ENCODE measurements at regions not wholly inside any gene's neighbourhood (a gene's known extent, or its start where the extent isn't known, plus 50 kb on each side); places are given as distances from the start of the nearest gene placed in this dataset.

DNA sequence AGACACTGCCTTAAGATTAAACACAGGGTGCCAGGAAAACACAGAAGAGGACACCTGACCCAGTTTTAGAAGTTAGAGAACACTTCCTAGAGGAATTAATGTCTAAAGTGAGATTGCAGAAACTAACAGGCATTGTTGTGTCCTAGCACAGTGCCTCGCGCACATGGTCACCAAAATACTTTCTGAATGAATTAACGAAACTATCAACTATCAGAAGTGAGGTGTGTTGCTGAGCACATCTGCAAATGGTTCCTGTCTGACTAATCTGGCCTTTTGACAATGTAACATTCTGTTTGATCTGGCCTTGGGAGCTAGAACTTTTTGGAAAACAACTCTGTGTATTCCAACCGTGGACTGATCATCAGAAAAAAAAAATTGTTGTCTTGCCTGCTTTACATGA, 556.8 kb upstream of the LCORL start:
- TF ChIP-seq, protein P1, sequence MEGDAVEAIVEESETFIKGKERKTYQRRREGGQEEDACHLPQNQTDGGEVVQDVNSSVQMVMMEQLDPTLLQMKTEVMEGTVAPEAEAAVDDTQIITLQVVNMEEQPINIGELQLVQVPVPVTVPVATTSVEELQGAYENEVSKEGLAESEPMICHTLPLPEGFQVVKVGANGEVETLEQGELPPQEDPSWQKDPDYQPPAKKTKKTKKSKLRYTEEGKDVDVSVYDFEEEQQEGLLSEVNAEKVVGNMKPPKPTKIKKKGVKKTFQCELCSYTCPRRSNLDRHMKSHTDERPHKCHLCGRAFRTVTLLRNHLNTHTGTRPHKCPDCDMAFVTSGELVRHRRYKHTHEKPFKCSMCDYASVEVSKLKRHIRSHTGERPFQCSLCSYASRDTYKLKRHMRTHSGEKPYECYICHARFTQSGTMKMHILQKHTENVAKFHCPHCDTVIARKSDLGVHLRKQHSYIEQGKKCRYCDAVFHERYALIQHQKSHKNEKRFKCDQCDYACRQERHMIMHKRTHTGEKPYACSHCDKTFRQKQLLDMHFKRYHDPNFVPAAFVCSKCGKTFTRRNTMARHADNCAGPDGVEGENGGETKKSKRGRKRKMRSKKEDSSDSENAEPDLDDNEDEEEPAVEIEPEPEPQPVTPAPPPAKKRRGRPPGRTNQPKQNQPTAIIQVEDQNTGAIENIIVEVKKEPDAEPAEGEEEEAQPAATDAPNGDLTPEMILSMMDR (IDR thresholded peaks at IDR 0.05; ENCODE audit: low read depth, low read length) = no peak
- DNase-seq (ENCODE audit: extremely low read depth, low read depth) = no peak

DNA sequence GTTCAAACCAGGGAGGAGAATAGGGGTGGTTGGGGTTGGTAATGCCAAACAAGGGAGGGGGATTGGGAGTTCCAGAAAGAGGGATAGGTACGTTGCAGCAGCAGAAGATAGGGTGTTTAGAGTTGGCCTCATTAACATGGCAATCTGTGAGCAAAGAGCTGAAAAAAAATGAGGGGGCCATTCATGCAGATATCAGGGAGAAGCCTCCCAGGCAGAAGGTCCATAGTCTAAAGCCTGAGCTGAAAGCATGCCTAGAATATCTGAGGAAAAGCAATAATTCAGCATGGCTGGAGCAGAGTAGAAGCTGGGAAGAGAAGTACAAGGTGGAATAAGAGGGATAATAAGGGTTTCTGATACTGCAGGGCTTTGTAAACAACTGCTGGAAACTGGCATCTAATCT, 550.9 kb upstream of the LCORL start:
- TF ChIP-seq, protein P1 (IDR thresholded peaks at IDR 0.05; ENCODE audit: low read depth, low read length) = no peak
- no peak for DNase-seq (ENCODE audit: extremely low read depth, low read depth)

DNA sequence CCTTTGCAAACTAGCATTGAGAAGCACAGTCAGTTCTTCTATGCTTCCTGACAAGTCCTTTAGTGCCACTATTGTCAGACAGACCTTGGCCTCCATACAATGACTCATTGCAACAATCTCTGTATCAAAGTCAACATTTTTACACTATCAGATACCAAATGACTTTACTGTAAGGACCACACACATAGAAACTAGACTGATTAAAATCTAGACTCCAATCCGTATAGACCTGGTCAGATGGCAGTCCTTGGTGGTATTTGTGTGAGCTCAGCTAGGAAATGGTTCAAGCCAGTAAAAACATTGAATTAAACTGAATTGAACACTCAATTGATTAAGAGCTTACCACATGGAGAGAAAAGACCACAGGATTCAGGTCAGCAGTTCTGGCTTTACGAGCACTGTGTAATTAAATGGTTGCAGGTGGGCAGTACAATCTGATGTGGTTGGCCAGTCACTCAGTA, 549.8 kb upstream of the LCORL start:
- no peak for DNase-seq (ENCODE audit: extremely low read depth, low read depth)
- TF ChIP-seq, protein P1 (IDR thresholded peaks at IDR 0.05; ENCODE audit: low read depth, low read length) = no peak

DNA sequence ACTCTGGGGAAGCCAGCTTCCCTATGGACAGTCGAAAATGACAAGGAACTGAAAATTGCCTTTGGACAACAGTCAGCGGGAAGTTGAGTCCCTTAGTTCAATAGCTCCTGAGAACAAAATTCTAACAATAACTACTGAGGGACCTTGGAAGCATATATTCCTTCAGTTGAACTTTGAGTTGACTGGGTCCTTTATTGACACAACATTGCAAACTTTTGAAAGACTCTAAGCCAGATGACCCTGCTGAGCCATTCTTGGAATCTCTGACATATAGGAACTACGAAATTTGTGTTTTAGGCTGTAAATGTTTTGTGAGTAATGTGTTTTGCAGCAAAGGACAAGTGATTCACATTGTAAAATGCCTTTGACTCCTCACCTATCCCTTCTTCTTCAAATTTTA, 548.8 kb upstream of the LCORL start:
- no peak for DNase-seq (ENCODE audit: extremely low read depth, low read depth)
- TF ChIP-seq, protein P1 (IDR thresholded peaks at IDR 0.05; ENCODE audit: low read depth, low read length) = no peak

DNA sequence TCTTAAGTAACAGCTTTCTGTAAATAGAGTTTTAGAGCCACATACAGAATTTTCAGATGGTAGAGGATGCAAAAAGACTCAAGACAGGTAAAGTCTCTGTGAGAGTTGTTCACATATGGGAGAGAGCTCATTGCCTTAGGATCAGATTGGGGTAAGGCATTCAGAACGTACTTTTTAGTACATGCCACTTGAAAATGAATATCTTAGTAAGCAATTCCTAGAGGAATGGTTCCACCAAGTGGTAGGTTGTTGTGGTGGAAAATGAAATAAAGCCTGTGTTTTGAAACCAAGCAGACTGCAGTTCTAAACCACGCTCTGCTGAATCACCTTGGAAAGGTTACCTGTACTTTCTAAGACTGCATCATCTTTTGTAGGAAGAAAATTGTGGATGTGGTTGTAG, 547.0 kb upstream of the LCORL start:
- TF ChIP-seq, protein P1 (IDR thresholded peaks at IDR 0.05; ENCODE audit: low read depth, low read length) = no peak
- DNase-seq (ENCODE audit: extremely low read depth, low read depth) = no peak

DNA sequence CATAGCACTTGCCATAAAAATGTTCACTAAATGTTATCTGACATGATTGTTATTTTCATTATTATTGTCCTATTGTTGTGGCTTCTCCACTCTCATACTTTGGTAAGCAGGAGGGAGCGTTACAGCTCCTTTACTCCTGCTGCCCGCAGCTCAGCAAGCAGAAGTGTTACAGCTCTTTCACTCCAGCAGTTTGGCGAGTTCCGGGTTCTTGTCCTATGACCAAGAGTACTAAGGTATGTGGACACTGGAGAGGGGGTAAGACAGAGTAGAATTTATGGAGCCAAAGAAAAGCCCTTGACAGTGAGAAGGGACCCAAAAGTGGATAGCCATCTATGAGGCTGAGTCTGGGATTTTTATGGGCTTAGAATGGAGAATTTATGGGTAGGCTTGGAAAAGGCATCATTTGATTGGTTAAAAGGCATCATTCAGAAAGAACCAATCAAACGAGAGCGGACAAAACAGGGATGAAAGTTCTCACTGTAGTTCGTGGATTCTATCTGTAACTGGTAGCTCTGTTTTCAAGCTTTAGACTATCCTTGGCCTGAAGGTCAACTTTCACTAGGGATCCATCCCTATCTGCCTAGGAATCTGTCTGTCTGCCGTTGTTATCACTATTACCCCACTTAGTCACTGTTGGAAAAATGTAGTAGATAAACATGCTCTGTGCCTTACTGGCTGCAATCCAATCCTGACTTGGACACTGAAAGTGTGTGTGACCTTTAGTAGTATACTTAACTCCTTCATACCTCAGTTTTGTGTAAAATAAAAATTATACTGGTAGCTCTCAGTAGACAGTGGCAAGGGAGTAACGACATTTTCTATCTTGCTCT, 545.6 kb upstream of the LCORL start:
- TF ChIP-seq, protein P1 (IDR thresholded peaks at IDR 0.05; ENCODE audit: low read depth, low read length) = no peak
- no peak for DNase-seq (ENCODE audit: extremely low read depth, low read depth)

DNA sequence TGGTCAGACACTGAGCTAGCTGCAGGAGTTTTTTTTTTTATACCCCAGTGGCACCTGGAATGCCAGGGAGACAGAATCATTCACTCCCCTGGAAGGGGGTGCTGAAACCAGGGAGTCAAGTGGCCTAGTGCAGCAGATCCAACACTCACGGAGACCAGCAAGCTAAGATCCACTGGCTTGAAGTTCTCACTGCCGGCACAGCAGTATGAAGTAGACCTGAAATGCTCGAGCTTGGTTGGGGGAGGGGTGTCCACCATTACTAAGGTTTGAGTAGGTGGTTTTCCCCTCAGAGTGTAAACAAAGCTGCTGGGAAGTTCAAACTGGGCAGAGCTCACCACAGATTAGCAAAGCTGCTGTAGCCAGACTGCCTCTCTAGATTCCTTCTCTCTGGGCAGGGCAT, 537.9 kb upstream of the LCORL start:
- TF ChIP-seq, protein P1 (IDR thresholded peaks at IDR 0.05; ENCODE audit: low read depth, low read length) = no peak
- no peak for DNase-seq (ENCODE audit: extremely low read depth, low read depth)

Measured in AG09319 (cell line).